Transverse colon (tissue), 4 donors: ENCODE measurements at regions not wholly inside any gene's neighbourhood (a gene's known extent, or its start where the extent isn't known, plus 50 kb on each side); places are given as distances from the start of the nearest gene placed in this dataset.
"Not testable (repeated sequence)": the region's sequence is repeated elsewhere in the genome, so short reads cannot be mapped to it uniquely, and the experiment has no call there.

Source experiments
- DNase-seq: peaks from one replicate; pipeline ENCODE4 v3.0.0-alpha.2; 2019
- H3K27ac ChIP-seq, 4 donors: fragments of 200-600 bp; sonication (generic); 2 replicates each; pipeline ENCODE4 v1.5.1; 2016 to 2018; ENCODE audit warnings: inconsistent platforms in 4 of 4
- H3K27me3 ChIP-seq: fragments of 200-600 bp; sonication (generic); 2 replicates; pipeline ENCODE4 v1.5.1; 2017; ENCODE audit warnings: inconsistent platforms
- H3K36me3 ChIP-seq, 4 donors: fragments of 200-600 bp; sonication (generic); 2 replicates each; pipeline ENCODE4 v1.5.1; 2017 to 2019; ENCODE audit warnings: inconsistent platforms in 4 of 4
- H3K4me1 ChIP-seq, 4 donors: fragments of 200-600 bp; sonication (generic); 2 replicates each; pipeline ENCODE4 v1.5.1; 2017 to 2020; ENCODE audit warnings: inconsistent platforms in 4 of 4
- H3K4me3 ChIP-seq, 4 donors: fragments of 200-600 bp; sonication (generic); 1 replicate in 1 of 4; 2 replicates in 3 of 4; pipeline versions ENCODE4 v1.5.1 to v1.6.1; 2017 to 2019; ENCODE audit warnings: inconsistent platforms in 4 of 4
- H3K9me3 ChIP-seq, 2 donors: fragments of 200-600 bp; sonication (generic); 2 replicates each; pipeline ENCODE4 v1.5.1; 2017 to 2019; ENCODE audit warnings: inconsistent platforms in 2 of 2
- CTCF ChIP-seq, 5 experiments: fragments of 200-600 bp in 3 of 5; fragments of 450-650 bp in 2 of 5; sonication (generic) in 3 of 5; IDR thresholded peaks; 1 replicate in 2 of 5; 2 replicates in 3 of 5; pipeline ENCODE4 v1.5.1; 2016 to 2017; ENCODE audit warnings: antibody characterized with exemption in 5 of 5, inconsistent platforms in 3 of 5, mild to moderate bottlenecking in 2 of 5, moderate library complexity in 1 of 5
- EP300 ChIP-seq: sonication (generic); formaldehyde crosslinking; IDR thresholded peaks from one replicate; pipeline ENCODE4 v1.6.1; 2017; ENCODE audit warnings: antibody characterized with exemption, low read depth
- POLR2A ChIP-seq: fragments of 450-650 bp; IDR thresholded peaks from one replicate; pipeline ENCODE4 v1.6.1; 2016; ENCODE audit warnings: antibody characterized with exemption, mild to moderate bottlenecking, moderate library complexity
- POLR2AphosphoS5 ChIP-seq, 3 donors: sonication (generic); formaldehyde crosslinking; IDR thresholded peaks; one replicate each; pipeline ENCODE4 v1.6.1; 2016; ENCODE audit warnings: antibody characterized with exemption in 3 of 3
- WGBS, 2 donors: methylation state at CpG; one replicate each; pipeline ENCODE4 v1.1.5; 2018; ENCODE audit warnings: low coverage in 1 of 2; 5-methylcytosine and 5-hydroxymethylcytosine counted together
- in situ Hi-C, 4 donors: fragments of 200-750 bp; cut with MboI; loops; one replicate each; pipeline versions ENCODE4 v1.15.0 to v1.15.1; 2017; ENCODE audit warnings: low sequenced_read_pairs in 3 of 4, low pct_ligation_motif_present in 1 of 4, low pct_unique_long_range_greater_than_20kb in 1 of 4
- intact Hi-C: fragments of 100-400 bp; cut with DNase I; formaldehyde crosslinking; loops from one replicate; pipeline ENCODE4 v1.15.1; 2023; ENCODE audit warnings: low total_unique reads

DNA sequence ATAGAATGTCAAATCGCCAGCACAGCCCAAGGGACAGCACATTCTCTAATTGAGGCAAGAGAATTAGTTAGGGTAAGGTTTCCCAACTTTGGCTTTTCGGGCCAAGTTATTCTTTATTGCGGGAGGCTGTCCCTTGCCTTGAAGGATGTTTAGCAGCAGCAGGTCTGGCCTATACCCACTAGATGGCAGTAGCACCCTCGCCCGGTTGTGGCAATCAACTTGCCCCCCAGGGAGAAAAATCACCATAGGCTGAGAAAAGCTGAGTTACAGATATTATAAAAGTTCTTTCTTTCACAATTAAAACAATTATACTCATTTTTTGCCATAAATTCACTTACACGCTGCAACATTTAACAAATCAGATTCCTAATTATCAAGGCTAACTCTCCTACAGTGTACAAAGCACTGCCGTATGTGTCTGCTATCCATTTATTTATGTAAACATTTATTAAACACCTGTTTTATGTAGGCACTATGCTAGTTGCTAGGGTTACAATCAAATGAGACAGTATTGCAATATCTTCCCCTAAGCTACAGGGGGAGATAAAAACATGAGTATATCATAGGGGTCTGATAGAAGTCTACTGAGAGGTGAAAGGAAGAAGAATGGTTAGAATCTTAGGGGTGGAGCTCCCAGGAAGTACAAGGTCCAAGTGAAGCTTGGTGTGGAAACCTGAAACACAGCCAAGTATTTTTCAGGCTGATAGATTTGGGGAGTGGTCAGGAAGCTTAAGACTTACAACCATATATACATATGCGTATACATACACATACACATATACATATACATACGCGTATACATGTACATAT is 452.3 kb downstream of the RAB38 start:
- no peak overlapping the region for H3K4me3 ChIP-seq
- 55 to 69% methylated on average over 7 to 10 of the region's 10 CpGs for WGBS, 2 donors
- H3K36me3 ChIP-seq = no peaks in the 10 kb centered on the region
- no peaks in the 10 kb centered on the region for H3K4me1 ChIP-seq
- intact Hi-C loops (no loop called here), in situ Hi-C loops (no loop called here)
- TF ChIP-seq POLR2AphosphoS5 (IDR thresholded peaks at IDR 0.05) = no peak
- TF ChIP-seq CTCF (IDR thresholded peaks at IDR 0.05) = peak; percentile 32 to 65 (median 44)
- no peak for TF ChIP-seq EP300
- no peak for TF ChIP-seq POLR2A
- H3K27me3 ChIP-seq = no peaks in the 10 kb centered on the region
- no peak overlapping the region for H3K27ac ChIP-seq
- H3K9me3 ChIP-seq = no peaks in the 10 kb centered on the region
- DNase-seq = peak; percentile 40

- no peak overlapping the region for H3K4me3 ChIP-seq
- intact Hi-C loops (no loop called here), in situ Hi-C loops (no loop called here)
- no peaks in the 10 kb centered on the region for H3K36me3 ChIP-seq
- H3K9me3 ChIP-seq = no peaks in the 10 kb centered on the region
- H3K27ac ChIP-seq = no peak overlapping the region
- 83 to 91% methylated on average over 5 of the region's 5 CpGs for WGBS, 2 donors
- no peaks in the 10 kb centered on the region for H3K4me1 ChIP-seq
- DNase-seq = no peak
- no peaks in the 10 kb centered on the region for H3K27me3 ChIP-seq
- TF ChIP-seq CTCF (IDR thresholded peaks at IDR 0.05) = no peak
- TF ChIP-seq POLR2A = no peak
- TF ChIP-seq EP300 = no peak
- no peak for TF ChIP-seq POLR2AphosphoS5 (IDR thresholded peaks at IDR 0.05)
These were observed 455.7 kb downstream of the RAB38 start for GRCh38 chr11:87719326-87720073.

DNA sequence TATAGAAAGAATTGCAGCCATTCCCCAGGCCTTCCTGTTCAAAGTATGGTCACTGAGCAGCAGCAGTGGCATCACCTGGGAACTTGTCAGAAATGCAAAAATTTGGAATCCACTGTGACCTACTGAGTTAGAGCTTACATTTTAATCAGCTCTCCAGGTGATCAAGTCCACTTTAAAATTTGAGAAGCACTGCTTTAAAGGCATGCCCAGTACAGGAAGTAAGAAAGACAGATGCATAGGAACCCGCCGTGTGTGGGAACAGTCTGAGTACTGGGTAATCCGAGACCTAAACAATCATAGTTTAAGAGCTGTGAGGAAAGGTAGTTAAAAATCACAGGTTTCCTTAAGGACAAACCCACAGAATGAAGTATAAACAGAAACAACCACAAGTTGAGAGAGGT is 462.4 kb downstream of the RAB38 start:
- intact Hi-C loops = no loop called here
- in situ Hi-C loops = no loop called here
- Histone ChIP-seq H3K4me1 (no peaks in the 10 kb centered on the region), H3K4me3 (no peak overlapping the region), H3K36me3 (no peaks in the 10 kb centered on the region), H3K9me3 (no peaks in the 10 kb centered on the region), H3K27ac (no peak overlapping the region), H3K27me3 (no peaks in the 10 kb centered on the region)
- no peak for DNase-seq
- 42 to 43% methylated on average over 1 to 3 of the region's 3 CpGs for WGBS, 2 donors
- no peak for TF ChIP-seq POLR2A
- no peak for TF ChIP-seq EP300
- TF ChIP-seq POLR2AphosphoS5 (IDR thresholded peaks at IDR 0.05) = no peak
- TF ChIP-seq CTCF (IDR thresholded peaks at IDR 0.05) = no peak

GRCh38 chr11:87712391-87712790 is 462.9 kb downstream of the RAB38 start:
- no peak for DNase-seq
- Histone ChIP-seq H3K9me3 (no peaks in the 10 kb centered on the region), H3K27ac (no peak overlapping the region), H3K4me1 (no peaks in the 10 kb centered on the region), H3K36me3 (no peaks in the 10 kb centered on the region), H3K27me3 (no peaks in the 10 kb centered on the region), H3K4me3 (no peak overlapping the region)
- 47 to 52% methylated on average over 3 of the region's 3 CpGs for WGBS, 2 donors
- in situ Hi-C loops (no loop called here), intact Hi-C loops (no loop called here)
- no peak for TF ChIP-seq EP300
- TF ChIP-seq POLR2AphosphoS5 (IDR thresholded peaks at IDR 0.05) = no peak
- TF ChIP-seq CTCF (IDR thresholded peaks at IDR 0.05) = no peak
- TF ChIP-seq POLR2A = no peak

- intact Hi-C loops, H3K4me1 ChIP-seq, H3K36me3 ChIP-seq, H3K4me3 ChIP-seq, H3K27me3 ChIP-seq, in situ Hi-C loops, H3K27ac ChIP-seq, DNase-seq, H3K9me3 ChIP-seq: not testable (repeated sequence)
- 84% methylated on average over 12 of the region's 12 CpGs; no CpG with 5 or more reads in 1 of the 2 donors for WGBS, 2 donors
These were observed 471.7 kb downstream of the RAB38 start for GRCh38 chr11:87703589-87703988.
